NCI-H1436 treated with DMSO at 0.1 percent for 48 hours (cell line): ENCODE measurements at regions not wholly inside any gene's neighbourhood (a gene's known extent, or its start where the extent isn't known, plus 50 kb on each side); places are given as distances from the start of the nearest gene placed in this dataset.

Experiments
- DNase-seq: peaks from one replicate; lab custom pipeline; 2025; lab: John Stamatoyannopoulos, UW

- no peak for DNase-seq
Observed at GRCh38 chr10:129366450-129366849, 100.6 kb upstream of the MGMT start.

GRCh38 chr10:129369566-129369965, 97.5 kb upstream of the MGMT start:
- DNase-seq = no peak

- no peak for DNase-seq
Observed at GRCh38 chr10:129371541-129371940, 95.5 kb upstream of the MGMT start.

- DNase-seq = no peak
Observed at GRCh38 chr10:129372172-129372571, 94.9 kb upstream of the MGMT start.

- no peak for DNase-seq
Observed at GRCh38 chr10:129373231-129373630, 93.8 kb upstream of the MGMT start.

- no peak for DNase-seq
Observed at GRCh38 chr10:129373718-129374117, 93.3 kb upstream of the MGMT start.

- no peak for DNase-seq
Observed at GRCh38 chr10:129375171-129375570, 91.9 kb upstream of the MGMT start.

- DNase-seq = no peak
Observed at GRCh38 chr10:129375912-129376311, 91.1 kb upstream of the MGMT start.

- DNase-seq = no peak
Observed at GRCh38 chr10:129380279-129380678, 86.8 kb upstream of the MGMT start.

- DNase-seq = no peak
Observed at GRCh38 chr10:129381741-129382140, 85.3 kb upstream of the MGMT start.

- no peak for DNase-seq
Observed at GRCh38 chr10:129382401-129382800, 84.6 kb upstream of the MGMT start.

GRCh38 chr10:129383651-129384050, 83.4 kb upstream of the MGMT start:
- no peak for DNase-seq

GRCh38 chr10:129385600-129385999, 81.4 kb upstream of the MGMT start:
- no peak for DNase-seq

GRCh38 chr10:129386415-129387257, 80.4 kb upstream of the MGMT start:
- DNase-seq = no peak

GRCh38 chr10:129387258-129387525, 79.8 kb upstream of the MGMT start:
- DNase-seq = no peak

GRCh38 chr10:129388435-129388834, 78.6 kb upstream of the MGMT start:
- no peak for DNase-seq

- no peak for DNase-seq
Observed at GRCh38 chr10:129389194-129389593, 77.8 kb upstream of the MGMT start.

GRCh38 chr10:129390147-129390546, 76.9 kb upstream of the MGMT start:
- DNase-seq = no peak

GRCh38 chr10:129390726-129391125, 76.3 kb upstream of the MGMT start:
- DNase-seq = no peak

GRCh38 chr10:129391464-129391863, 75.6 kb upstream of the MGMT start:
- no peak for DNase-seq

GRCh38 chr10:129392855-129393254, 74.2 kb upstream of the MGMT start:
- DNase-seq = no peak

- DNase-seq = no peak
Observed at GRCh38 chr10:129393812-129394211, 73.2 kb upstream of the MGMT start.

GRCh38 chr10:129394518-129395328, 72.3 kb upstream of the MGMT start:
- no peak for DNase-seq
